ENCODE measurements at regions not wholly inside any gene's neighbourhood (a gene's known extent, or its start where the extent isn't known, plus 50 kb on each side); places are given as distances from the start of the nearest gene placed in this dataset.

DNA sequence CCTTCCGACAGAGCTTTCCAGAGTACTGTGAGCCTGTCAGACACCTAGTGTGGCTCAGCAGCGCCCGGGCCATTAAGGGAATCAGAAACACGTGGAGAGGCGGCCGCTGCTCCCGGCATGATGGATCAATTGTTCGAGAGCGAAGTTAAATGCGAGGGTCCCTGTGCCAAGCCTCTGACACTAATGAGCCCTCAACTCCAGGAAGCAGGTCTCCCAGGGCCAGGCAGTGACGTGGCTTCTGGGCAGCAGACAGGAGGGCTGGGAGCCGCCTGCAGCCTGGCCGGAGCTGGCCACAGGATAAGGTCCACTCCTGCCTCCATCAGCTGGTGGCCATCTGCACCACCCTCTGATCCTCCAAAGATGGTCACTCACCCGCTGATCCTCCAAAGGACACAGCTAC, 67.5 kb upstream of the CLDN14 start:
- H3K9ac ChIP-seq (ENCODE audit: low read length): no peak overlapping the region
- no peak for TF ChIP-seq EZH2phosphoT487 (conservative IDR thresholded peaks at IDR 0.05; ENCODE audit: low read length)
- TF ChIP-seq, protein P1, sequence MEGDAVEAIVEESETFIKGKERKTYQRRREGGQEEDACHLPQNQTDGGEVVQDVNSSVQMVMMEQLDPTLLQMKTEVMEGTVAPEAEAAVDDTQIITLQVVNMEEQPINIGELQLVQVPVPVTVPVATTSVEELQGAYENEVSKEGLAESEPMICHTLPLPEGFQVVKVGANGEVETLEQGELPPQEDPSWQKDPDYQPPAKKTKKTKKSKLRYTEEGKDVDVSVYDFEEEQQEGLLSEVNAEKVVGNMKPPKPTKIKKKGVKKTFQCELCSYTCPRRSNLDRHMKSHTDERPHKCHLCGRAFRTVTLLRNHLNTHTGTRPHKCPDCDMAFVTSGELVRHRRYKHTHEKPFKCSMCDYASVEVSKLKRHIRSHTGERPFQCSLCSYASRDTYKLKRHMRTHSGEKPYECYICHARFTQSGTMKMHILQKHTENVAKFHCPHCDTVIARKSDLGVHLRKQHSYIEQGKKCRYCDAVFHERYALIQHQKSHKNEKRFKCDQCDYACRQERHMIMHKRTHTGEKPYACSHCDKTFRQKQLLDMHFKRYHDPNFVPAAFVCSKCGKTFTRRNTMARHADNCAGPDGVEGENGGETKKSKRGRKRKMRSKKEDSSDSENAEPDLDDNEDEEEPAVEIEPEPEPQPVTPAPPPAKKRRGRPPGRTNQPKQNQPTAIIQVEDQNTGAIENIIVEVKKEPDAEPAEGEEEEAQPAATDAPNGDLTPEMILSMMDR (IDR thresholded peaks at IDR 0.05; ENCODE audit: insufficient read depth, low read length, poor library complexity, severe bottlenecking): no peak
- H3K79me2 ChIP-seq (ENCODE audit: insufficient read depth, low read length): no peaks in the 10 kb centered on the region; the same call in 1 of the 2 replicates
- no peaks in the 10 kb centered on the region for H3K27me3 ChIP-seq (ENCODE audit: low read length)
- H4K20me1 ChIP-seq (ENCODE audit: low read depth, low read length): no peaks in the 10 kb centered on the region
- H2AFZ ChIP-seq (ENCODE audit: low read depth, low read length, severe bottlenecking): no peak overlapping the region
- no peak overlapping the region for H3K27ac ChIP-seq (ENCODE audit: low read depth, low read length)
- H3K36me3 ChIP-seq (ENCODE audit: low read length): no peaks in the 10 kb centered on the region
- H3K9me3 ChIP-seq (ENCODE audit: insufficient read depth, low read length): no peaks in the 10 kb centered on the region
- 0 out of 2 replicates have a peak, but pooled peaks cover 3% of the 10 kb centered on the region for H3F3A ChIP-seq (ENCODE audit: insufficient read depth)
- no peaks in the 10 kb centered on the region for H3K9me2 ChIP-seq (replicated peaks; ENCODE audit: insufficient read depth, low read length)
- H3K4me2 ChIP-seq (ENCODE audit: low read depth, low read length, poor library complexity, severe bottlenecking): no peak overlapping the region
- no peak overlapping the region for H3K4me3 ChIP-seq (ENCODE audit: insufficient read depth, low read length, poor library complexity, severe bottlenecking)

DNA sequence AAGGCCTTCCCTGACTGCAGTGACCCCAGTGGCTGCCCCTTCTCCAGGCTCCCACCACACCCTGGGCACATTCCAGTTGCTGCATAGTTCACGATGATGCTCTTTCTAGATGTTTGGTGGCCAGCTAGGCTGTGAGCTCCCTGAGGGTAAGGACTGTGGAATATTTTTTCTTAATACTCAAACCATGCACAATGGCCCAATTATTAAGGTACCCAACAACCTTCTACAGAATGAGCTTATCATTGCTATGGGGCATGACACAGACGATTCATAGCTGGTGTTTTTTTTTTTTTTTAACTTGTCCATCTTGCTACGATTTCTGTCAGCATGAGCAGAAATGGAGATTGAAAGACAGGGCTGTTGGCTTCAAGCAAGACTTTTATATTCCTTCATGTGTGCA, 68.9 kb upstream of the CLDN14 start:
- no peak overlapping the region for H3K4me3 ChIP-seq (ENCODE audit: insufficient read depth, low read length, poor library complexity, severe bottlenecking)
- no peaks in the 10 kb centered on the region for H3K9me2 ChIP-seq (replicated peaks; ENCODE audit: insufficient read depth, low read length)
- H3F3A ChIP-seq (ENCODE audit: insufficient read depth): no peaks in the 10 kb centered on the region
- no peaks in the 10 kb centered on the region for H3K79me2 ChIP-seq (ENCODE audit: insufficient read depth, low read length)
- H4K20me1 ChIP-seq (ENCODE audit: low read depth, low read length): no peaks in the 10 kb centered on the region
- H3K9ac ChIP-seq (ENCODE audit: low read length): no peak overlapping the region
- no peak overlapping the region for H2AFZ ChIP-seq (ENCODE audit: low read depth, low read length, severe bottlenecking)
- no peaks in the 10 kb centered on the region for H3K9me3 ChIP-seq (ENCODE audit: insufficient read depth, low read length)
- H3K27ac ChIP-seq (ENCODE audit: low read depth, low read length): no peak overlapping the region
- H3K4me2 ChIP-seq (ENCODE audit: low read depth, low read length, poor library complexity, severe bottlenecking): no peak overlapping the region
- TF ChIP-seq, protein P1 (IDR thresholded peaks at IDR 0.05; ENCODE audit: insufficient read depth, low read length, poor library complexity, severe bottlenecking): no peak
- no peak for TF ChIP-seq EZH2phosphoT487 (conservative IDR thresholded peaks at IDR 0.05; ENCODE audit: low read length)
- no peaks in the 10 kb centered on the region for H3K27me3 ChIP-seq (ENCODE audit: low read length)
- H3K36me3 ChIP-seq (ENCODE audit: low read length): no peaks in the 10 kb centered on the region

DNA sequence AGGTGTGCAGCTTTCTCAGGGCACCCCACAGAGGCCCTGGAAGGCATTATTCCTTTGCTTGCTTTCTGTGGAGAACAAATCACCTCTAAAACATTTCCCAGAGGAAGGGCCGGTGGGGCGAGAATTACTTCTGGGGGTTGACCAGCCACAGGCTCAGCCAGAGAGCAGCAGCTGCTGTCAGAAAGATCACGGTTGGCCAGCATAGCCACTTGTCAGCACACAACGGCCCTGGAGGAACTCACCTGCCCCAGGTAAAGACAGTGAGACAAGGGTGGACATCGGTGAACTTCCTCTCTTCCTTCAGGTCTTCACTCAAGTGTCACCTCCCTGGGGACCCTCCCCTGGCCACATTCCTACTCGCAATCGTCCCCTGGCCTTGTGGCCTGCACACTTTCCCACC, 69.5 kb upstream of the CLDN14 start:
- TF ChIP-seq EZH2phosphoT487 (conservative IDR thresholded peaks at IDR 0.05; ENCODE audit: low read length): no peak
- TF ChIP-seq, protein P1 (IDR thresholded peaks at IDR 0.05; ENCODE audit: insufficient read depth, low read length, poor library complexity, severe bottlenecking): no peak
- no peaks in the 10 kb centered on the region for H3K79me2 ChIP-seq (ENCODE audit: insufficient read depth, low read length)
- no peak overlapping the region for H3K4me3 ChIP-seq (ENCODE audit: insufficient read depth, low read length, poor library complexity, severe bottlenecking)
- no peaks in the 10 kb centered on the region for H3K27me3 ChIP-seq (ENCODE audit: low read length)
- no peaks in the 10 kb centered on the region for H3K9me3 ChIP-seq (ENCODE audit: insufficient read depth, low read length)
- H3K9ac ChIP-seq (ENCODE audit: low read length): no peak overlapping the region
- H3K4me2 ChIP-seq (ENCODE audit: low read depth, low read length, poor library complexity, severe bottlenecking): no peak overlapping the region
- H3K9me2 ChIP-seq (replicated peaks; ENCODE audit: insufficient read depth, low read length): no peaks in the 10 kb centered on the region
- no peak overlapping the region for H2AFZ ChIP-seq (ENCODE audit: low read depth, low read length, severe bottlenecking)
- no peaks in the 10 kb centered on the region for H3K36me3 ChIP-seq (ENCODE audit: low read length)
- no peaks in the 10 kb centered on the region for H4K20me1 ChIP-seq (ENCODE audit: low read depth, low read length)
- H3K27ac ChIP-seq (ENCODE audit: low read depth, low read length): no peak overlapping the region
- H3F3A ChIP-seq (ENCODE audit: insufficient read depth): no peaks in the 10 kb centered on the region
